HTR-8/SVneo (cell line): ENCODE measurements at regions not wholly inside any gene's neighbourhood (a gene's known extent, or its start where the extent isn't known, plus 50 kb on each side); places are given as distances from the start of the nearest gene placed in this dataset.

Source experiments
- DNase-seq: peaks from one replicate; pipeline ENCODE4 v3.0.0; 2011; ENCODE audit warnings: low spot score, mixed read lengths; ENCODE audit not compliant: insufficient read length
- FAIRE-seq: peaks from 2 replicates; lab custom pipeline; 2011; peaks lifted over from hg19 to GRCh38; lab: Jason Lieb, UNC

GRCh38 chr18:23383494-23383893, 69.6 kb upstream of the RIOK3 start:
- DNase-seq (no peak), FAIRE-seq (no peak)

GRCh38 chr18:23384778-23385736, 68.0 kb upstream of the RIOK3 start:
- FAIRE-seq, result no peak

GRCh38 chr18:23386317-23386716, 66.8 kb upstream of the RIOK3 start:
- FAIRE-seq, result no peak
- no peak for DNase-seq

More at GRCh38 chr18:23384778-23385736, 68.0 kb upstream of the RIOK3 start:
- no peak for DNase-seq

GRCh38 chr18:23387265-23387664, 65.8 kb upstream of the RIOK3 start:
- FAIRE-seq (no peak), DNase-seq (no peak)

- no peak for FAIRE-seq
- no peak for DNase-seq
These were observed 64.7 kb upstream of the RIOK3 start for GRCh38 chr18:23388357-23388756.

- DNase-seq, result no peak
- no peak for FAIRE-seq
These were observed 61.9 kb upstream of the RIOK3 start for GRCh38 chr18:23391156-23391555.

GRCh38 chr18:23397907-23398306, 55.2 kb upstream of the RIOK3 start:
- DNase-seq, result no peak
- no peak for FAIRE-seq

GRCh38 chr18:23398401-23398800, 54.7 kb upstream of the RIOK3 start:
- no peak for FAIRE-seq
- no peak for DNase-seq

GRCh38 chr18:23399067-23399466, 54.0 kb upstream of the RIOK3 start:
- no peak for DNase-seq
- FAIRE-seq, result no peak

- no peak for FAIRE-seq
- no peak for DNase-seq
These were observed 52.2 kb upstream of the RIOK3 start for GRCh38 chr18:23400918-23401317.

GRCh38 chr18:23401400-23402347, 51.4 kb upstream of the RIOK3 start:
- no peak for FAIRE-seq
- DNase-seq, result peak; percentile 43
